Raji (cell line): ENCODE measurements at regions not wholly inside any gene's neighbourhood (a gene's known extent, or its start where the extent isn't known, plus 50 kb on each side); places are given as distances from the start of the nearest gene placed in this dataset.

Source experiments
- POLR2A ChIP-seq: IDR thresholded peaks from 2 replicates; pipeline ENCODE4 v1.6.1; 2011; ENCODE audit warnings: low read depth, low read length, control low read depth; ENCODE audit not compliant: insufficient read depth

- TF ChIP-seq POLR2A = no peak
Measured at GRCh38 chr3:30984855-30985749, 90.6 kb upstream of the GADL1 start.

GRCh38 chr3:30986551-30986950 lies 92.1 kb upstream of the GADL1 start:
- no peak for TF ChIP-seq POLR2A

DNA sequence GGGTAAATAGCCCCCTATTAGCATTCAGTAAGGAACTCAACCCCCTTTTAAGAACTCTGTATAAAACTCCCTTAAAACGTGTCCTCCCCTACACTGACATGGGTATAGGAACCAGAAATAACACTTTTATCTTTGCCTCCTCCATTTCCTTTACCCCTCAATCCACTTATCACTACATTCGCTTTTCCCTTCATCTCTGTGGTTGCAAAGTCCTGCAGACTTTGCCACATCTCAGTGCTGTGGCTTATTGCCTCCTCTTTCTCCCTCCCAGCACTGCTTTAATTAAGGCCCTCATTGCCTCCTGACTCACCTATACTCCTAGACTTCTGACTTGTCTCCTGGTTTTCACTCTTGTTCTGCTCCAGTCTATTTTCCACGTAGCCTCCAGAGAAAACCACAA lies 94.3 kb upstream of the GADL1 start:
- TF ChIP-seq POLR2A = no peak

- TF ChIP-seq POLR2A = no peak
Measured at GRCh38 chr3:30989276-30990030, 95.0 kb upstream of the GADL1 start.

GRCh38 chr3:30996467-30996866 lies 102.0 kb upstream of the GADL1 start:
- no peak for TF ChIP-seq POLR2A

GRCh38 chr3:31002730-31003129 lies 108.3 kb upstream of the GADL1 start:
- no peak for TF ChIP-seq POLR2A

DNA sequence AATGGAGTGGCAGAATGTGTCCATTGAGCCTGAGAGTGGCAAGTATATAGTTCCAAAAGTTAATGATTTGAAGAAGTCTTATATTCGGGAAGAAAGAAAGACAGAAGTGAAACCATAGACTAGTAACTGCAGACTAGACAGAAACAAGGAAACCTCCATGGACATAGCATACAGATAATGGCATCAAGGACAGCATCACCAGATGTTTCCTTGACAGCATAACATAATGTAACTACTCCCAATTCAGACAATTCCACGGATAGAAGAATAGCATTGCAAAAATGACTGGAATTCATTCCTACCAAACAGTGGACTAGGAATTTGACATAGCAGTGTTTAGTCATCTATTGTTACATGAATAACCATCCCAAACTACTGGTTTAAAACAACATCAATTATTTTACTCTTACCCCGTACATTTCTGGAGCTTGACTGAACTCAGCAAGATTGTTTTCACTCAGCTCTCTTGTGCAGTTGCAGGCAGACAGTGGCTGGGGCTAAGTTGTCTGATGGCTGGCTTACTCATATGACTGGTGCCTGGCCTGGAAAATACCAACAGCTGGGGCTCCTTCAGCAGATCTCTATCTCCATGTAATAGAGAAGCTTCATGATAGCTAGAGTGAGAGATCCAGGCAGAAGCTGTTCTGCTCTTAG lies 109.7 kb upstream of the GADL1 start:
- no peak for TF ChIP-seq POLR2A

DNA sequence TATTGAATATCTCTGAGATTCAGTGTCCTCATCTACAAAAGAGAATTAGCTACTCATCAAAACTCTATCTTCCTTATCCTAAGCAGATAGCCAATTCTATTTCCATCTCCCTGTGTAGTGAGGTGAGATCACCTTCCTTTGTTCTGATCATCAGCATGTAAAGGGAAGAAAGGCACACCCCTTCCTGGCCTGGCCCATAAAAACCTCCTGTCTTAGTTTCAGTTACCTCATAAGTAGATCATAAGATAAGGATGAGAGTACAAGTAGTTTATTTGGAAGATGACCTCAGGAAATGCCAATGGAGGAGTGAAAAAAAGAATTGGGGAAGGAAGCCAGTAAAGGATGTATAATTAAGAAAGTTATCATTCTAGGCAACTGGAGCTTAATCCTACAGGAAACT lies 114.5 kb upstream of the GADL1 start:
- TF ChIP-seq POLR2A = no peak

GRCh38 chr3:31009881-31010280 lies 115.4 kb upstream of the GADL1 start:
- TF ChIP-seq POLR2A = no peak

GRCh38 chr3:31010491-31010890 lies 116.0 kb upstream of the GADL1 start:
- TF ChIP-seq POLR2A = no peak

- TF ChIP-seq POLR2A = no peak
Measured at GRCh38 chr3:31011380-31011779, 116.9 kb upstream of the GADL1 start.

DNA sequence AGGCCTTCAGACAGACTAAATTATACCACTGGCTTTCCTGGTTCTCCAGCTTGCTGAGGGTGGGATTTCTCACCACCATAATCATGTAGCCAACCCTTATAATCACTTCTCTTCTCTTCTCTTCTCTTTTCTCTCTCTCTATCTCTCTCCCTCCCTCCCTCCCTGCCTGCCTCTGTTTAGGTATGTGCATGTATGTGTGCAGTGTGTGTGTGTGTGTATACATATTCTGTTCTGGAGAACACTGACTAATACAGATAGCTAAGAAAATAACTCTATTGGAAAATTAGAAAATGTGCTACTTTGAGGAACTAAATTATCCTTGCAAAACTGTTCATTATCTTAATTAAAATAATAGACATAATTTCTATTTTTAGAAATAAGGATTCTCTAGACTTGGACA lies 118.6 kb upstream of the GADL1 start:
- no peak for TF ChIP-seq POLR2A

DNA sequence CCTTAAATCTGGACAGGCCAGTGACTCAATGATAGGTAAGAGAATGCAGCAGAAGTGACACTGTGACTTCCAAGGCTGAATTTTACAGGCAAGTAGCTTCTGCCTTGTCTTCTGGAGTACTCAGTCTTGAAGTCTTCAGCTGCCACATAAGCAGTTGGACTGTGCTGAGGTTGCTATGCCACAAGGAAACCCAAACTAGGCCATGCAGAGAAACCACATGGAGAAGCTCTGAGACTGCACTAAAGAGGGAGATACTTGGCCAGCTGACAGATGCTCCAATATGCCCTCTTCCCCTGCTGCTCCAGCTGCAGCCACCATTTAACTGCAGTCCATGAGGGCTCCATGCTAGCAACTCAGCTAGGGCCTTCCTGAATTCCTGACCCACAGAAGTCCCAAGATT lies 119.4 kb upstream of the GADL1 start:
- TF ChIP-seq POLR2A = no peak

- no peak for TF ChIP-seq POLR2A
Measured at GRCh38 chr3:31014317-31015040, 120.0 kb upstream of the GADL1 start.

- no peak for TF ChIP-seq POLR2A
Measured at GRCh38 chr3:31016196-31016595, 121.7 kb upstream of the GADL1 start.

- TF ChIP-seq POLR2A = no peak
Measured at GRCh38 chr3:31022716-31023115, 128.3 kb upstream of the GADL1 start.

DNA sequence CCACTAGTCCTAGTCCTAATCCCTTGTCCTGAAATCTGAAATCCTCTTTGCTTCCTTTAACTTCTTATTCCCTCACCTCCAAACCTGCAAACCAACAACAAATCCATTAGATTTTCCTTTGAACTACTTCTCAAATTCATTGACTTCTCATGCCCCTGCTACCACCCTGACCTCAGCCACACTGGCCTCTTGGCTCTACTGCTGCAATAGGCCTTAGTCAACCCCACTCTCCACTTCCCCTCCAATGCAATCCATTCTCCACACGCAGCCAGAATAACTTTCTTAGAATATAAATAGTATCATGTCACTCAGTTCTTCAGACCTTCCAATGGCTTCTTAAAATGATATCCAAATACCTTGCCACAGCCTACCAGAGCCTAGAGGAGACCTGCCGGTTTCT lies 131.1 kb upstream of the GADL1 start:
- no peak for TF ChIP-seq POLR2A
